HCT116 (cell line): ENCODE measurements at regions not wholly inside any gene's neighbourhood (a gene's known extent, or its start where the extent isn't known, plus 50 kb on each side); places are given as distances from the start of the nearest gene placed in this dataset.

ENCODE experiments used
- ATAC-seq: fragments of 200-7000 bp; cut with Tn5 transposase; 2 replicates; pipeline ENCODE4 v1.9.1; 2020; ENCODE audit warnings: mild to moderate bottlenecking, moderate library complexity
- BruUV-seq: library from RNA; stranded (reverse); fragments of 400-500 nt; replicated peaks from 2 replicates; lab custom pipeline; 2021; lab: Mats Ljungman, UMichigan
- CTCF ChIA-PET: fragments of 300-600 bp; sonication (Branson Sonifier 250); formaldehyde crosslinking; loops from one replicate; lab custom pipeline; 2021; ENCODE audit warnings: antibody characterized with exemption; lab: Charles Lee
- POLR2A ChIA-PET: fragments of 300-600, 350-600 bp; sonication (Branson Sonifier 250); formaldehyde crosslinking; loops from one replicate; lab custom pipeline; 2021; ENCODE audit warnings: antibody characterized with exemption; lab: Charles Lee
- RAD21 ChIA-PET, 2 experiments: fragments of 300-600 bp; sonication (Branson Sonifier 250); formaldehyde crosslinking; loops; one replicate each; lab custom pipeline; 2023; ENCODE audit warnings: low total read pairs in 2 of 2; ENCODE audit not compliant: uncharacterized antibody in 2 of 2, unreplicated experiment in 2 of 2, low non-redundant PET in 1 of 2; lab: Charles Lee
- DNase-seq: peaks from one replicate; pipeline ENCODE4 v3.0.0-alpha.2; 2010; ENCODE audit warnings: low read depth, low spot score
- H2AFZ ChIP-seq: fragments of 200-600 bp; shearing (Covaris generic), sonication (generic); 2 replicates; pipeline ENCODE4 v1.6.1; 2017; ENCODE audit warnings: low read depth, mixed run types, mixed read lengths, antibody characterized with exemption, low read length; ENCODE audit not compliant: poor library complexity, severe bottlenecking
- H3K27ac ChIP-seq: 2 replicates; pipeline ENCODE4 v1.5.1; 2012; ENCODE audit warnings: low read depth, low read length
- H3K27me3 ChIP-seq: fragments of 200-600 bp; sonication (generic); 2 replicates; pipeline ENCODE4 v1.6.1; 2016; ENCODE audit warnings: mixed run types, low read length, mixed read lengths; ENCODE audit not compliant: insufficient read depth
- H3K36me3 ChIP-seq, 2 experiments: fragments of 200-500 bp in 1 of 2; fragments of 200-600 bp in 1 of 2; sonication (Bioruptor generic) in 1 of 2; sonication (generic) in 1 of 2; 2 replicates each; pipeline versions ENCODE4 v1.5.1 to v1.6.1; 2014 to 2016; ENCODE audit warnings: low read length in 2 of 2, inconsistent platforms in 1 of 2, mixed read lengths in 1 of 2, mixed run types in 1 of 2; ENCODE audit not compliant: insufficient read depth in 2 of 2, control insufficient read depth in 1 of 2
- H3K4me1 ChIP-seq, 2 experiments: fragments of 200-600 bp in 1 of 2; sonication (generic) in 1 of 2; 2 replicates each; pipeline versions ENCODE4 v1.5.1 to v1.6.1; 2012 to 2017; ENCODE audit warnings: low read length in 2 of 2, inconsistent platforms in 1 of 2, mild to moderate bottlenecking in 1 of 2, mixed read lengths in 1 of 2, mixed run types in 1 of 2, moderate library complexity in 1 of 2; ENCODE audit not compliant: insufficient read depth in 2 of 2, control insufficient read depth in 1 of 2
- H3K4me2 ChIP-seq: fragments of 200-600 bp; sonication (generic); 2 replicates; pipeline ENCODE4 v1.6.1; 2017; ENCODE audit warnings: mixed run types, low read length, mixed read lengths
- H3K4me3 ChIP-seq, 2 experiments: fragments of 200-600 bp in 1 of 2; sonication (generic) in 1 of 2; replicated peaks in 1 of 2; 2 replicates each; pipeline ENCODE4 v1.5.1; 2011 to 2016; ENCODE audit warnings: low read length in 2 of 2, control low read depth in 1 of 2, low read depth in 1 of 2, mild to moderate bottlenecking in 1 of 2, mixed read lengths in 1 of 2, mixed run types in 1 of 2
- H3K79me2 ChIP-seq: fragments of 200-600 bp; sonication (generic); 2 replicates; pipeline ENCODE4 v1.6.1; 2017; ENCODE audit warnings: mild to moderate bottlenecking, mixed run types, low read length, moderate library complexity, mixed read lengths; ENCODE audit not compliant: insufficient read depth
- H3K9ac ChIP-seq: fragments of 200-600 bp; sonication (generic); 2 replicates; pipeline ENCODE4 v1.6.1; 2016; ENCODE audit warnings: low read length, mixed read lengths
- H3K9me2 ChIP-seq: fragments of 200-600 bp; sonication (generic), shearing (Covaris generic); 2 replicates; pipeline ENCODE4 v1.6.1; 2017; ENCODE audit warnings: mixed run types, mild to moderate bottlenecking, moderate library complexity; ENCODE audit not compliant: insufficient read depth
- H3K9me3 ChIP-seq, 2 experiments: fragments of 200-500 bp in 1 of 2; fragments of 200-600 bp in 1 of 2; sonication (Bioruptor generic) in 1 of 2; sonication (generic) in 1 of 2; 2 replicates each; pipeline ENCODE4 v1.6.1; 2014 to 2017; ENCODE audit warnings: low read length in 2 of 2, mixed read lengths in 2 of 2, inconsistent platforms in 1 of 2, low read depth in 1 of 2, mild to moderate bottlenecking in 1 of 2, mixed run types in 1 of 2, moderate library complexity in 1 of 2; ENCODE audit not compliant: control insufficient read depth in 1 of 2, insufficient read depth in 1 of 2
- H4K20me1 ChIP-seq: fragments of 200-600 bp; sonication (generic), shearing (Covaris generic); 2 replicates; pipeline ENCODE4 v1.6.1; 2017; ENCODE audit warnings: mixed run types, mild to moderate bottlenecking, moderate library complexity; ENCODE audit not compliant: insufficient read depth
- ATF3 ChIP-seq: IDR thresholded peaks from 2 replicates; pipeline ENCODE4 v1.6.1; 2012
- CEBPB ChIP-seq: IDR thresholded peaks from 2 replicates; pipeline ENCODE4 v1.6.1; 2012; ENCODE audit warnings: low read depth
- EZH2phosphoT487 ChIP-seq: fragments of 200-600 bp; IDR thresholded peaks from 2 replicates; pipeline ENCODE4 v1.6.1; 2018; ENCODE audit warnings: antibody characterized with exemption, borderline replicate concordance
- FOSL1 ChIP-seq: IDR thresholded peaks from 2 replicates; pipeline ENCODE4 v1.6.1; 2012; ENCODE audit warnings: low read depth
- MAX ChIP-seq: IDR thresholded peaks from 2 replicates; pipeline ENCODE4 v1.6.1; 2012
- POLR2AphosphoS5 ChIP-seq: IDR thresholded peaks from 2 replicates; pipeline ENCODE4 v1.6.1; 2011; ENCODE audit warnings: mild to moderate bottlenecking, low read depth, low read length, moderate library complexity
- RAD21 ChIP-seq: IDR thresholded peaks from 2 replicates; pipeline ENCODE4 v1.6.1; 2012; ENCODE audit warnings: low read depth, mild to moderate bottlenecking
- REST ChIP-seq: IDR thresholded peaks from 2 replicates; pipeline ENCODE4 v1.6.1; 2012; ENCODE audit warnings: low read depth
- SP1 ChIP-seq: IDR thresholded peaks from 2 replicates; pipeline ENCODE4 v1.6.1; 2012; ENCODE audit warnings: low read depth
- YY1 ChIP-seq: IDR thresholded peaks from 2 replicates; pipeline ENCODE4 v1.6.1; 2011; ENCODE audit warnings: low read length, low read depth, moderate library complexity, mild to moderate bottlenecking; ENCODE audit not compliant: insufficient replicate concordance; ENCODE audit errors: extremely low read depth
- ZFX ChIP-seq: fragments of 450-650 bp; IDR thresholded peaks from 2 replicates; pipeline ENCODE4 v1.6.1; 2017
- ZNF274 ChIP-seq: fragments of 200-500 bp; sonication (Bioruptor generic); IDR thresholded peaks from 2 replicates; pipeline ENCODE4 v1.6.1; 2014; ENCODE audit warnings: mild to moderate bottlenecking, low read depth, low read length, inconsistent platforms
- intact Hi-C: fragments of 100-400 bp; cut with micrococcal nuclease; formaldehyde crosslinking; loops from 2 replicates; pipeline ENCODE4 v1.10.0; 2022
- TF ChIP-seq, protein P1 (sequence below), 3 experiments: fragments of 200-600 bp in 1 of 3; sonication (generic) in 1 of 3; IDR thresholded peaks in 2 of 3; conservative IDR thresholded peaks in 1 of 3; 2 replicates each; pipeline ENCODE4 v1.5.1; 2012 to 2017; ENCODE audit warnings: low read depth in 2 of 3, low read length in 2 of 3, antibody characterized with exemption in 1 of 3, borderline replicate concordance in 1 of 3, control low read depth in 1 of 3, mild to moderate bottlenecking in 1 of 3, mixed read lengths in 1 of 3, mixed run types in 1 of 3, moderate library complexity in 1 of 3; ENCODE audit not compliant: insufficient read depth in 1 of 3
- TF ChIP-seq, protein P2 (sequence below): IDR thresholded peaks from 2 replicates; pipeline ENCODE4 v1.6.1; 2011; ENCODE audit warnings: mild to moderate bottlenecking, low read length, moderate library complexity; ENCODE audit not compliant: insufficient replicate concordance; ENCODE audit errors: extremely low read depth

GRCh38 chr6:85272592-85272991 is 177.3 kb upstream of the NT5E start (continued):
- TF ChIP-seq, protein P1, sequence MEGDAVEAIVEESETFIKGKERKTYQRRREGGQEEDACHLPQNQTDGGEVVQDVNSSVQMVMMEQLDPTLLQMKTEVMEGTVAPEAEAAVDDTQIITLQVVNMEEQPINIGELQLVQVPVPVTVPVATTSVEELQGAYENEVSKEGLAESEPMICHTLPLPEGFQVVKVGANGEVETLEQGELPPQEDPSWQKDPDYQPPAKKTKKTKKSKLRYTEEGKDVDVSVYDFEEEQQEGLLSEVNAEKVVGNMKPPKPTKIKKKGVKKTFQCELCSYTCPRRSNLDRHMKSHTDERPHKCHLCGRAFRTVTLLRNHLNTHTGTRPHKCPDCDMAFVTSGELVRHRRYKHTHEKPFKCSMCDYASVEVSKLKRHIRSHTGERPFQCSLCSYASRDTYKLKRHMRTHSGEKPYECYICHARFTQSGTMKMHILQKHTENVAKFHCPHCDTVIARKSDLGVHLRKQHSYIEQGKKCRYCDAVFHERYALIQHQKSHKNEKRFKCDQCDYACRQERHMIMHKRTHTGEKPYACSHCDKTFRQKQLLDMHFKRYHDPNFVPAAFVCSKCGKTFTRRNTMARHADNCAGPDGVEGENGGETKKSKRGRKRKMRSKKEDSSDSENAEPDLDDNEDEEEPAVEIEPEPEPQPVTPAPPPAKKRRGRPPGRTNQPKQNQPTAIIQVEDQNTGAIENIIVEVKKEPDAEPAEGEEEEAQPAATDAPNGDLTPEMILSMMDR (IDR thresholded peaks at IDR 0.05 in 2 of 3, conservative IDR thresholded peaks at IDR 0.05 in 1 of 3; ENCODE audit: borderline replicate concordance in 1 of 3, insufficient read depth in 1 of 3, low read depth in 2 of 3, low read length in 2 of 3): no peak
- TF ChIP-seq FOSL1 (no peak), CEBPB (no peak), EZH2phosphoT487 (no peak), SP1 (no peak)
- TF ChIP-seq, protein P2, sequence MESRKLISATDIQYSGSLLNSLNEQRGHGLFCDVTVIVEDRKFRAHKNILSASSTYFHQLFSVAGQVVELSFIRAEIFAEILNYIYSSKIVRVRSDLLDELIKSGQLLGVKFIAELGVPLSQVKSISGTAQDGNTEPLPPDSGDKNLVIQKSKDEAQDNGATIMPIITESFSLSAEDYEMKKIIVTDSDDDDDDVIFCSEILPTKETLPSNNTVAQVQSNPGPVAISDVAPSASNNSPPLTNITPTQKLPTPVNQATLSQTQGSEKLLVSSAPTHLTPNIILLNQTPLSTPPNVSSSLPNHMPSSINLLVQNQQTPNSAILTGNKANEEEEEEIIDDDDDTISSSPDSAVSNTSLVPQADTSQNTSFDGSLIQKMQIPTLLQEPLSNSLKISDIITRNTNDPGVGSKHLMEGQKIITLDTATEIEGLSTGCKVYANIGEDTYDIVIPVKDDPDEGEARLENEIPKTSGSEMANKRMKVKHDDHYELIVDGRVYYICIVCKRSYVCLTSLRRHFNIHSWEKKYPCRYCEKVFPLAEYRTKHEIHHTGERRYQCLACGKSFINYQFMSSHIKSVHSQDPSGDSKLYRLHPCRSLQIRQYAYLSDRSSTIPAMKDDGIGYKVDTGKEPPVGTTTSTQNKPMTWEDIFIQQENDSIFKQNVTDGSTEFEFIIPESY: no peak

- DNase-seq (no peak), ATAC-seq (no peak)
- ChIA-PET POLR2A (no interaction called here), RAD21 (no interaction called here), CTCF (no interaction called here)
- TF ChIP-seq MAX: no peak
- TF ChIP-seq POLR2AphosphoS5: no peak
- TF ChIP-seq ZFX: no peak
- TF ChIP-seq REST: no peak
- TF ChIP-seq EZH2phosphoT487: no peak
- no peak for TF ChIP-seq RAD21
- no peak for TF ChIP-seq FOSL1
- TF ChIP-seq ATF3: no peak
- TF ChIP-seq ZNF274: no peak
- TF ChIP-seq YY1: no peak
- TF ChIP-seq CEBPB: no peak
- H3K79me2 ChIP-seq: no peaks in the 10 kb centered on the region
- no peaks in the 10 kb centered on the region for H3K4me1 ChIP-seq
- no peak overlapping the region for H3K4me3 ChIP-seq
- H4K20me1 ChIP-seq: no peaks in the 10 kb centered on the region
- H3K4me2 ChIP-seq: no peak overlapping the region
- no peaks in the 10 kb centered on the region for H3K36me3 ChIP-seq
- no peak overlapping the region for H3K27ac ChIP-seq
- H3K9ac ChIP-seq: no peak overlapping the region
- no peak overlapping the region for H2AFZ ChIP-seq
- no peaks in the 10 kb centered on the region for H3K9me3 ChIP-seq
- H3K27me3 ChIP-seq: no peaks in the 10 kb centered on the region
- intact Hi-C loops: no loop called here
- no peaks in the 10 kb centered on the region for H3K9me2 ChIP-seq
- no TSS peak for BruUV-seq
These were observed 187.3 kb upstream of the NT5E start for GRCh38 chr6:85262621-85263020.
